ENCODE measurements at regions not wholly inside any gene's neighbourhood (a gene's known extent, or its start where the extent isn't known, plus 50 kb on each side); places are given as distances from the start of the nearest gene placed in this dataset.
"Not testable (repeated sequence)": the region's sequence is repeated elsewhere in the genome, so short reads cannot be mapped to it uniquely, and the experiment has no call there.

GRCh38 chr14:104230946-104231345, 92.6 kb downstream of the KIF26A start:
- peaks cover 17% of the 10 kb centered on the region for H3K9me3 Mint-ChIP-seq (ENCODE audit: unreplicated experiment)
- peak overlapping the region; percentile 37 for H3K4me3 Mint-ChIP-seq (ENCODE audit: unreplicated experiment)
- H3K36me3 Mint-ChIP-seq (ENCODE audit: unreplicated experiment) = peaks cover 14% of the 10 kb centered on the region
- peak overlapping the region; percentile 94 for H3K27ac Mint-ChIP-seq (ENCODE audit: unreplicated experiment)
- peaks cover 7% of the 10 kb centered on the region for H3K27me3 Mint-ChIP-seq (ENCODE audit: unreplicated experiment)
- no peak for DNase-seq
- no peak for TF ChIP-seq CTCF (IDR thresholded peaks at IDR 0.05; ENCODE audit: partially characterized antibody, unreplicated experiment)
- peaks cover 12% of the 10 kb centered on the region for H3K4me1 Mint-ChIP-seq (ENCODE audit: low read depth, unreplicated experiment)

GRCh38 chr14:104232070-104232484, 93.7 kb downstream of the KIF26A start:
- H3K4me3 Mint-ChIP-seq (ENCODE audit: unreplicated experiment) = no peak overlapping the region
- peaks cover 24% of the 10 kb centered on the region for H3K36me3 Mint-ChIP-seq (ENCODE audit: unreplicated experiment)
- no peak for DNase-seq
- H3K4me1 Mint-ChIP-seq (ENCODE audit: low read depth, unreplicated experiment) = peaks cover 9% of the 10 kb centered on the region
- H3K27me3 Mint-ChIP-seq (ENCODE audit: unreplicated experiment) = peaks cover 8% of the 10 kb centered on the region
- TF ChIP-seq CTCF (IDR thresholded peaks at IDR 0.05; ENCODE audit: partially characterized antibody, unreplicated experiment) = no peak
- H3K27ac Mint-ChIP-seq (ENCODE audit: unreplicated experiment) = no peak overlapping the region
- peaks cover 20% of the 10 kb centered on the region for H3K9me3 Mint-ChIP-seq (ENCODE audit: unreplicated experiment)

- H3K4me1 Mint-ChIP-seq (ENCODE audit: low read depth, unreplicated experiment); H3K27me3 Mint-ChIP-seq (ENCODE audit: unreplicated experiment); DNase-seq; H3K27ac Mint-ChIP-seq (ENCODE audit: unreplicated experiment); H3K4me3 Mint-ChIP-seq (ENCODE audit: unreplicated experiment): not testable (repeated sequence)
- Mint-ChIP-seq H3K36me3 (ENCODE audit: unreplicated experiment) (peaks cover 32% of the 10 kb centered on the region), H3K9me3 (ENCODE audit: unreplicated experiment) (peaks cover 15% of the 10 kb centered on the region)
These were observed 95.8 kb downstream of the KIF26A start for GRCh38 chr14:104234007-104234786.

- peaks cover 15% of the 10 kb centered on the region for H3K9me3 Mint-ChIP-seq (ENCODE audit: unreplicated experiment)
- TF ChIP-seq CTCF (IDR thresholded peaks at IDR 0.05; ENCODE audit: partially characterized antibody, unreplicated experiment) = no peak
- peaks cover 5% of the 10 kb centered on the region for H3K27me3 Mint-ChIP-seq (ENCODE audit: unreplicated experiment)
- DNase-seq = no peak
- H3K4me1 Mint-ChIP-seq (ENCODE audit: low read depth, unreplicated experiment) = peaks cover 3% of the 10 kb centered on the region
- no peak overlapping the region for H3K4me3 Mint-ChIP-seq (ENCODE audit: unreplicated experiment)
- H3K36me3 Mint-ChIP-seq (ENCODE audit: unreplicated experiment) = peaks cover 32% of the 10 kb centered on the region
- no peak overlapping the region for H3K27ac Mint-ChIP-seq (ENCODE audit: unreplicated experiment)
These were observed 97.3 kb downstream of the KIF26A start for GRCh38 chr14:104235686-104236085.

- Mint-ChIP-seq H3K36me3 (ENCODE audit: unreplicated experiment) (peaks cover 32% of the 10 kb centered on the region), H3K9me3 (ENCODE audit: unreplicated experiment) (peaks cover 15% of the 10 kb centered on the region), H3K27me3 (ENCODE audit: unreplicated experiment) (peaks cover 7% of the 10 kb centered on the region), H3K4me3 (ENCODE audit: unreplicated experiment) (no peak overlapping the region), H3K27ac (ENCODE audit: unreplicated experiment) (no peak overlapping the region), H3K4me1 (ENCODE audit: low read depth, unreplicated experiment) (no peaks in the 10 kb centered on the region)
- TF ChIP-seq CTCF (IDR thresholded peaks at IDR 0.05; ENCODE audit: partially characterized antibody, unreplicated experiment) = no peak
- no peak for DNase-seq
These were observed 99.5 kb downstream of the KIF26A start for GRCh38 chr14:104237651-104238423.

Data from glutamatergic neuron (in vitro differentiated cells).